ENCODE measurements at regions not wholly inside any gene's neighbourhood (a gene's known extent, or its start where the extent isn't known, plus 50 kb on each side); places are given as distances from the start of the nearest gene placed in this dataset.

- DNase-seq, result no peak
Measured at GRCh38 chr18:45274026-45274425, 341.2 kb upstream of the SLC14A2 start.

- DNase-seq, result no peak
Measured at GRCh38 chr18:45275367-45276113, 339.7 kb upstream of the SLC14A2 start.

- DNase-seq, result no peak
Measured at GRCh38 chr18:45276878-45277277, 338.4 kb upstream of the SLC14A2 start.

GRCh38 chr18:45277908-45278307, 337.4 kb upstream of the SLC14A2 start:
- DNase-seq, result no peak

DNA sequence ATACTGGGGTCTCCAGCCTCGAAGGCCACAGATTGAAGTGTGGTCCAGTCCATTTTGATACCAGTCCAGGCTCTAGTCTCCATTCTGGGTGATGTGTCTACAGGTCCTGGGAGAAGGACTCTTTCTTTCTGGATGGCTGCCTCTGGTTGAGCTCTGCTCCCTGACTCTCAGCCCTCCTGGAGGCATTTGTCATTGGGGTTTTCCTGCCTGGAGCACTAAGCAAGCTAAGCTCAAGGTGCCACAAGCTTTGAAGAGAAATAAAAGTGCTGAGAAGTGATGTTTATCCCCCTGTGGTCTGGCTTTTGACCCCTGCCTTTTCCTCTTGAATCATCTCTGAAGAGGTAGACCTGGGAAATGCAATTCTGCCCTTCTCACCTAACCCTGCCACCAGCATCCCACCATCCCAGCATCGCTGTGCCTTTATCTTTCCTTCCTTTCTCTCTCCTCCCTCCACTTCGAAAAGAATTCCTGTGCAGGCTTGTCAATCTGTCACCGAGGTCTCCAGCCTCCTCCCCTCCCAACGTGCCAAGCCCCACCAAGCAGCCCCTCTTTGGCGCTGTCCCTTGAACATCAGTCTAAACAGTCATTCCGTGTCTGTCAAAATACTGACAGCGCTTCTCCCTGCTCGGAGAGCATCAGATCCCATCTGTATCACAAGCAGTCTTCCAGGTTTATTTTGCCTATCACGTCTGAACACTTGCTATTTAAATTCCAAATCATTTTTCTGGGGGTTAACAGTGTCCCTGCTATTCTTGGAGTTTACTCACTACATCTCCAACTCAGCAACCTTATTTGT, 334.6 kb upstream of the SLC14A2 start:
- DNase-seq, result no peak

DNA sequence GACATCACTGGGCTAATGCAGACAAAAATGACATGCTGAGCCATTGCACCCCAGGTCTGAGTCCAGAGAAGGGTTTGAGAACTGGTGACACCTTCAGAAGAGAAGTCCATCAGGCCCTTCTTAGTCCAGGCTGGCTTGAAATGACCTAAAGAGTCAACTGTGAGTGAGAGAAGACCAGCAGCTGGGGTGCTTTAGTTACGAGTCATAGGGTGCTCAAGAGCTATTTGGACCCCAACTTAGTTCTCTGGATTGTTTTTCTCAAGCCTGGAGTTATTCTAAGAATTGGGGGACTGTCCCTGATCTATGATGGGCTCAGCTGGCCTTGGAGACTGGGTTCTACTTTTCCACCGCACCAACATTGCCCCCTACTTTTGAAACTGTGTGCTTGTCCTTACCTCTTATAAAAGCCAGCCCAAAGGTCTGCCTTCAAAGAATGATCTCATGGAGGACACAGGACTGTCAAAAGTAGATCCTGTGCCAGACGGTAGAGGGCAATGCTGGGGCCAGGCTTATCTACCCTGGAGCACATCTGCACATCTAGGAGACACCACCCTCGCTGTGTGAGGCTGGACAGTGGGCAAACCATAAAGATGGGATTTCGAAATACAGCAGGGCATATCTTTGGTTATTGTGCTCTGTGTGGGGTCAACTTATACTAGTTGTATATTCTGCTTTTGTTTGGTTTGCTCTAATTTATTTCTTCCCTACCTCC, 333.0 kb upstream of the SLC14A2 start:
- no peak for DNase-seq

DNA sequence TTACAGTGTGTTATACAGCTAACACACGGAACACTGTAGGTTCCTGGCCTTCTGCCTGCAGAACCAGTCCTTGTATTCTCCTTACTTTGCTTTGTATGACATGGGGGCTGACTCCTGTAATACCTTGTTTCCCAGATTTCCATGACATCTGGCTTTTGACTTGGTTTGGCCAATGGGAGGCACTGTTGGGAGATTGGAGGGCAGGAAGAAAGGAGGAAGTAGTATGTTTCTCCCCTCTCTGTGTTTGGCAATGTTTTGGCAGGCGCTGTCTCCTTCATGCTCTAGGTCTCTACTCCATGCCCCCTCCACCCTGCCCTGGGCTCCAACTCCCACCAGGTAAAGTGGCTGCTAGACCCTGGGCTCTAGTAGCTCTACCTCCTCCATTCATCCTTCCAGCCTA, 331.1 kb upstream of the SLC14A2 start:
- no peak for DNase-seq

GRCh38 chr18:45284851-45285250, 330.4 kb upstream of the SLC14A2 start:
- DNase-seq, result no peak

DNA sequence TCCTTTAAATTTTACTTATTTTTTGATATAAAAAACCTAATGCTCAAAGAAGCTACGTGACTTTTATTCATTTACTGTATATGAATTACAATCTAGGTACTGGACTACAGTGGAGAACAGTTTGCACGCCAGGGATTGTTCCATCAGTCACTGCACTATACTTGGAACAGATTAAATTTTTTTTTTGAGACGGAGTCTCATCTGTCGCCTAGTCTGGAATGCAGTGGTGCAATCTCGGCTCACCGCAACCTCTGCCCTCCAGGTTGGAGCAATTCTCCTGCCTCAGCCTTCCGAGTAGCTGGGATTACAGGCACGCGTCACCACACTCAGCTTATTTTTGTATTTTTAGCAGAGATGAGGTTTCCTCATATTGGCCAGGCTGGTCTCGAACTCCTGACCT, 330.0 kb upstream of the SLC14A2 start:
- DNase-seq, result no peak

DNA sequence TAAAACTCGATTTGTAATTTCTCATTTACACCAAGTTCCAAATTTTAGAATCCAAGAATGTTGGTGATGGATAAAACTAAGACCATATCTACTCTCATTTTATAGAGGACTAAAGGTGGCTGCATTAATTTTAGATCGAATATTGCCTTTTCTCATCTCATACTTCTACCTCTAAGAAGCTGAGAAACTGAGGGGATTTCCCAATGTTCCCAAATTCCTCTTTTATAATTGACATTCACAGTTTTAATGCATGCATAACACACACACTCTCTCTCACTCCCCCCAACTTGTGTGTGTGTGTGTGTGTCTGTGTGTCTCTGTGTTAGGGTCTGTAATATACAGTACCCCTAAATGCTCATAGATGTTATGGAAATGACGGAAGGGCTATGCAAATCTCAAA, 328.8 kb upstream of the SLC14A2 start:
- no peak for DNase-seq

- no peak for DNase-seq
Measured at GRCh38 chr18:45287531-45287930, 327.7 kb upstream of the SLC14A2 start.

DNA sequence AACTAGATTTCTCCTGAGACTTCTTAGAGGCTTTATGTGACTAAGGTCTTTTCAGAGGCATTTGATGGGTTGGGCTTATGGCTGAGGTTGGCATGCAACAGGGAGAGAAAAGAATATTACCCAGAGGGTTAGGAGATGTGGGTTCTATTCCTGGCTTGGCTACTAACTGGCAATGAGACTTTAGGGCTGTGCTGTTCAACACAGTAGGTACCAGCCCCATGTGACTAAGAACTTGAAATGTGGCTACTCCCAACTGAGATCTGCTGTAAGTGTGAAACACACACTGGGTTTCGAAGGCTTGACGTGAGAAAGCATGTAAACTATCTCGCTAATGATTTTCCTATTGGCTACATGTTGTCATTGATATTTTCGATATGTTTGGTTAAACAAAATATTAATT, 324.9 kb upstream of the SLC14A2 start:
- no peak for DNase-seq

DNA sequence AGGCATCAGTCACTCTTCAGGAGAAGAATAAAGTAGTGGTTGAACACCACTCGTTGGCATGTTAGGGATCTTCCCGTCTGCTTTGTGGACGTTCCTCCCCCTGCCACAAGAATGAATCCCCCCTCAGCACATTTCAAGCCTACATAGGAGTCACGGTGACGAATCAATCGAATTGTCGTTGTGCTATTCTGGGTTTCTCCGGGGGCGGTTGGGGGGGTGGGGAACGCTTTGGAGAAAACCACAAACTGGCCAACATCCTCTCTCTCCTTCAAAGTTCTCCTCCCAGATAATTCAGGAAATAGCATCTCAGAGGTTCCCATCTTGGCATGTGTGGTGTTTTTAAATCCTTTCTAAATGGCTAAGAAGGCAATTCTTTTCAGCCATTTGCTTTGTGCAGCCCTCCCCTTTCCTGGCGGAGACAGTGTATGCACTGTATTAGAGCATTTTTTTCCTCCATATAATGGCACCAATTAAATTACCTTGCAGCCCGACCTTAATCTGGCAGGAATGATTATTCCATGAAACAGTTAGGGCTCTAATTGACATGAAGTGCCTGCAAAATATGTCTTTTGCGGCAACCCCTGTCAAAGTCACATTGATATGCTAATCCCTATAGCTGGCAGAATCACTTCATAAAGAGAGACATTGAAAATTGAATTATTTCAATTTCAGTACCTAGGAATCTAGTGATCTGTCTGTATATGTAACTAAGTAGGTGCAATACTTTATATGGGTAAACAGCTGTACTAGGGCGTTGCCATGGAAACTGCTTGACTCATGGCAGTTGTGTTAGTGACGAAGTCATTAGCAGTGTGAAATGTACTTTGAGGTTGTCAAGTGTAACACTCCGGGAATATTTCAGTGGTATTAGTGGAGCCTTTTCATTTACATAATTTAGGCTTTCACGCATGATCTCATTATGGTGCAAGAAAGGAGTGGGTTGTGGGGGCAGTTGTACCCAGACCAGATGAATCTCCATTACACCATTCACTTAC, 323.4 kb upstream of the SLC14A2 start:
- no peak for DNase-seq

DNA sequence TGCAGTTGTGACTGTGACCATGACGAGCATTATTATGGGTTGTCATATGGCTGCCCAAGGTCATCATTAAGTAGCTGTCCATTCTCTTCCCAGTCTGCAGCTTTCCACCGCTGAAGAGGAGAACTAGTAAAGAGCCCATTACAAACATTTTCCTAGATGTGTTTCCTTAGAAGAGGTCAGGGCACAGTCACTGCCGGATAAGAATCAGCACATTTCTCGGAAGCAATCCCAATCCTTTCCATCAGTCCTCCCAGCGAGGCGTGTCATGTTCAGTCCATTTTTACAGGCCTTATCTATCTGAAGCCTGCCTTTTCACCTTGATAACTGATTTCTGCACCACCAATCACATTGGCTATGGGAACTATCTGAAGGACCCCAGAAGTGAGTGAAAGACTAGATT, 319.9 kb upstream of the SLC14A2 start:
- no peak for DNase-seq

GRCh38 chr18:45298986-45299385, 316.3 kb upstream of the SLC14A2 start:
- DNase-seq, result no peak

- DNase-seq, result no peak
Measured at GRCh38 chr18:45303026-45303425, 312.2 kb upstream of the SLC14A2 start.

GRCh38 chr18:45304558-45304957, 310.7 kb upstream of the SLC14A2 start:
- DNase-seq, result no peak

GRCh38 chr18:45312555-45313126, 302.6 kb upstream of the SLC14A2 start:
- DNase-seq, result no peak

DNA sequence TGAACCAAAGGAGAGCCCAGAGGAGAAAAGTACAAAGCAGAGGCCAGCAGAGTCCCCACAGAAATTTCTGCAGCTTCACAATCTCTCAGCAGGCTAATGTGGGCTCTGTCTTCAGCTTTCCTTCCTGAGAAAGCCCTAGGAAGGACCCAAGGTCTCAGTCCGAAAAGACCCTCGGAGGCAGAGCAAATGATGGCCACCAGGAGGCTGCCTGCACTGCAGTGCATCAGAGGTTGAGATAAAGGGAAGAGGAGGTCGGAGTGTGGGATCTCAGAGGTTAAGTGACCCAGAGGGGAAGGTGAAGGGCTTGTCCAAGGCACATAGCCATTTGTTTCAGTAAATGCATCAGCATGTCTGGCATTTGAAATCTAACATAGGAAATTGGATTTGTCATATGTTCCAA, 299.1 kb upstream of the SLC14A2 start:
- DNase-seq, result no peak

GRCh38 chr18:45317948-45318640, 297.2 kb upstream of the SLC14A2 start:
- DNase-seq, result no peak

GRCh38 chr18:45320724-45321123, 294.6 kb upstream of the SLC14A2 start:
- no peak for DNase-seq

DNA sequence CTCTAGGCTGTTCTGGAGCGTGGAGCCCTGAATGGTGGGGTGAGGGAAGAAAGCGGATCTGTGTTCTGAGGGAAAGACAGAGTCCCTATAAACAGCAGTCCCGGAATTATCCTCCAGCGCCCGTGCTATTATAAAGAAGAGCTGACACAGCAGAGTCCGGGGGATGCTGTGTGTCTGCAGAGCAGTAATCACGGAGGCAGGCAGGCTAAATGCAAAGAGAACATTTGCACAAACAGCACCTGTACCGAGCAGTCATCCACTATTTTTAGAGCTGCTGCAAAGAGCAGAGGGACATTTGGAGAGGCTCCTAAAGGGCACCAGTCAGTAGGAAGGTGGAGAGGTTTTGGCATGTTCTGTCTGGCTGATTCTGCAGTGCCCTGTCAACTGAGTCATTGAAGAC, 293.8 kb upstream of the SLC14A2 start:
- DNase-seq, result no peak

Measured in NCI-H226 (cell line).